Panc1 (cell line): ENCODE measurements at regions not wholly inside any gene's neighbourhood (a gene's known extent, or its start where the extent isn't known, plus 50 kb on each side); places are given as distances from the start of the nearest gene placed in this dataset.

Experiments used
- ATAC-seq: fragments of 200-7000 bp; cut with Tn5 transposase; 2 replicates; pipeline ENCODE4 v1.9.1; 2020; ENCODE audit warnings: mild to moderate bottlenecking, moderate library complexity
- BruUV-seq: library from RNA; stranded (reverse); fragments of 400-500 nt; replicated peaks from 2 replicates; lab custom pipeline; 2021; lab: Mats Ljungman, UMichigan
- CTCF ChIA-PET: fragments of 300-600 bp; sonication (Branson Sonifier 250); formaldehyde crosslinking; loops from one replicate; lab custom pipeline; 2022; ENCODE audit warnings: antibody characterized with exemption; lab: Charles Lee
- POLR2A ChIA-PET: fragments of 300-600 bp; sonication (Branson Sonifier 250); formaldehyde crosslinking; loops from one replicate; lab custom pipeline; 2022; ENCODE audit warnings: antibody characterized with exemption; lab: Charles Lee
- DNase-seq: peaks from one replicate; pipeline ENCODE4 v3.0.0-alpha.2; 2010; ENCODE audit warnings: low read depth, low spot score
- H3K27ac ChIP-seq: 2 replicates; pipeline ENCODE4 v1.5.1; 2011; ENCODE audit warnings: mild to moderate bottlenecking, low read length, inconsistent platforms
- H3K27me3 ChIP-seq: fragments of 200-500 bp; sonication (Bioruptor generic); 2 replicates; pipeline ENCODE4 v1.6.0; 2014; ENCODE audit warnings: low read length, inconsistent platforms; ENCODE audit not compliant: control insufficient read depth, insufficient read depth
- H3K36me3 ChIP-seq: fragments of 200-500 bp; sonication (Bioruptor generic); 2 replicates; pipeline ENCODE4 v1.5.1; 2014; ENCODE audit warnings: inconsistent platforms, mild to moderate bottlenecking, low read length, moderate library complexity; ENCODE audit not compliant: control insufficient read depth, insufficient read depth
- H3K4me1 ChIP-seq: 2 replicates; pipeline ENCODE4 v1.5.1; 2011; ENCODE audit warnings: inconsistent platforms, mild to moderate bottlenecking, low read length, moderate library complexity; ENCODE audit not compliant: control insufficient read depth, insufficient read depth
- H3K4me3 ChIP-seq, 2 experiments: 2 replicates each; pipeline ENCODE4 v1.5.1; 2011 to 2012; ENCODE audit warnings: low read depth in 2 of 2, low read length in 2 of 2, mild to moderate bottlenecking in 2 of 2, inconsistent platforms in 1 of 2, moderate library complexity in 1 of 2
- H3K9me3 ChIP-seq: fragments of 200-500 bp; sonication (Bioruptor generic); 2 replicates; pipeline ENCODE4 v1.5.1; 2014; ENCODE audit warnings: low read depth, mild to moderate bottlenecking, inconsistent platforms, low read length, moderate library complexity; ENCODE audit not compliant: control insufficient read depth, insufficient read depth
- CTCF ChIP-seq: fragments of 450-650 bp; IDR thresholded peaks from 2 replicates; pipeline ENCODE4 v1.5.1; 2017; ENCODE audit warnings: mild to moderate bottlenecking
- POLR2AphosphoS5 ChIP-seq: IDR thresholded peaks from 2 replicates; pipeline ENCODE4 v1.6.1; 2012; ENCODE audit warnings: mild to moderate bottlenecking, low read depth, low read length, moderate library complexity
- REST ChIP-seq, 2 experiments: IDR thresholded peaks; 2 replicates each; pipeline ENCODE4 v1.6.1; 2011 to 2012; ENCODE audit warnings: low read depth in 2 of 2, control low read depth in 1 of 2, low read length in 1 of 2, mild to moderate bottlenecking in 1 of 2, moderate library complexity in 1 of 2; ENCODE audit not compliant: insufficient read depth in 1 of 2
- SIN3A ChIP-seq: IDR thresholded peaks from 2 replicates; pipeline ENCODE4 v1.6.1; 2012; ENCODE audit warnings: low read depth, mild to moderate bottlenecking, low read length, moderate library complexity, borderline replicate concordance; ENCODE audit not compliant: insufficient read depth
- TCF7L2 ChIP-seq: IDR thresholded peaks from 2 replicates; pipeline ENCODE4 v1.6.1; 2011; ENCODE audit warnings: mild to moderate bottlenecking, low read depth, low read length, inconsistent platforms
- in situ Hi-C: cut with HindIII; loops from 2 replicates; pipeline ENCODE4 v1.10.0; 2016; ENCODE audit warnings: low sequenced_read_pairs, low pct_unique_long_range_greater_than_20kb
- intact Hi-C: fragments of 100-400 bp; cut with micrococcal nuclease; formaldehyde crosslinking; loops from one replicate; pipeline ENCODE4 v1.10.0; 2022; ENCODE audit not compliant: unreplicated experiment

- DNase-seq (no peak), ATAC-seq (no peak)
- H3K4me3 ChIP-seq: no peak overlapping the region
- CTCF ChIA-PET: no interaction called here
- H3K36me3 ChIP-seq: no peaks in the 10 kb centered on the region
- H3K27ac ChIP-seq: no peak overlapping the region
- POLR2A ChIA-PET: no interaction called here
- intact Hi-C loops: no loop called here
- no peaks in the 10 kb centered on the region for H3K27me3 ChIP-seq
- TF ChIP-seq POLR2AphosphoS5: no peak
- no peak for TF ChIP-seq REST (IDR thresholded peaks at IDR 0.05; ENCODE audit: insufficient read depth in 1 of 2, low read depth in 2 of 2, low read length in 1 of 2)
- no peak for TF ChIP-seq CTCF
- no peak for TF ChIP-seq SIN3A
- no peak for TF ChIP-seq TCF7L2
- no peaks in the 10 kb centered on the region for H3K4me1 ChIP-seq
- in situ Hi-C loops: no loop called here
- no peaks in the 10 kb centered on the region for H3K9me3 ChIP-seq
- BruUV-seq: no TSS peak
Observed at GRCh38 chr21:16863908-16864307, 648.9 kb upstream of the CXADR start.

- CTCF ChIA-PET: no interaction called here
- POLR2A ChIA-PET: no interaction called here
- DNase-seq (no peak), ATAC-seq (no peak)
- Histone ChIP-seq H3K4me3 (no peak overlapping the region), H3K9me3 (no peaks in the 10 kb centered on the region), H3K27me3 (no peaks in the 10 kb centered on the region), H3K36me3 (no peaks in the 10 kb centered on the region), H3K4me1 (no peaks in the 10 kb centered on the region), H3K27ac (no peak overlapping the region)
- intact Hi-C loops: no loop called here
- TF ChIP-seq SIN3A (no peak), POLR2AphosphoS5 (no peak), TCF7L2 (no peak), CTCF (no peak), REST (IDR thresholded peaks at IDR 0.05; ENCODE audit: insufficient read depth in 1 of 2, low read depth in 2 of 2, low read length in 1 of 2) (no peak)
- no TSS peak for BruUV-seq
- in situ Hi-C loops: no loop called here
Observed at GRCh38 chr21:16865632-16866031, 647.2 kb upstream of the CXADR start.
